ENCODE measurements at regions not wholly inside any gene's neighbourhood (a gene's known extent, or its start where the extent isn't known, plus 50 kb on each side); places are given as distances from the start of the nearest gene placed in this dataset.
"Not testable (repeated sequence)": the region's sequence is repeated elsewhere in the genome, so short reads cannot be mapped to it uniquely, and the experiment has no call there.

DNA sequence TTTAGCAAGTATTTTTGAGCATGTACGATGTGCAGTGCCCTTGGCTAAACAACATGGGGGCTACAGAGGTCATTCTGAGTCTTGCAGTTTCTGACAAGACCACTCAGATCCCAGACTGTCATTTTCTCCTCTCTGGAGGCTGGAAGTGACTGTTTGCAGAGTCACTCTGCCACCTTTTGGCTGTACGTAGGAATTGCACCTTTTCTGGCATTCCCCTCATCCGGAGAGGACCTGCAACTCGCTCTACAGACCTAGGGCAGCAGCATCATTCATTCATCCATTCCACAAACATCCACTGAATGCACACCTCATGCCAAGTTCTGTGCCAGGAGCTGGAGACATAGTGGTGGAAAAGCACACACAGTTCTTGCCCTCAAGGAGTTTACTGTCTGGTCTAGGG, 160.4 kb upstream of the GPR101 start:
- peak; percentile 0 to 1 for DNase-seq

DNA sequence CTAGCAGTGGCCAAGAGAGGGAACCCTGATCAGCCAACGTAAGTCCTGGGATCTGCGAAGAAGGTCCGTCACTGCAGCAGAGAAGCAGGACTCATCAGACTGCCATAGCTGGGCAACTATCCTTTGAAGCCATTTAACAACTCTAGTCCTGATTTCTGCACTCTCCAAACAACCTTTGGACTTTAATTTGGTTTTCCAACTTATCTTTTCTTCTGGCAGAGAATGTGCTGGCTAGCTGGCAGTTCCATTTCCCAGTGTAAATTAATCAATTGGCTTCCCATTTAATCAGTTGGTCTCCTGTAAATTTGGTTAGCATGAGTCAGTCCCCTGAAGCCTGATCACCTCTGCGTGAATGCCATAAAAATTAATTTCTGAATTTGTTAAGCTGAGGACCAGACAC, 153.7 kb upstream of the GPR101 start:
- DNase-seq, result no peak

DNA sequence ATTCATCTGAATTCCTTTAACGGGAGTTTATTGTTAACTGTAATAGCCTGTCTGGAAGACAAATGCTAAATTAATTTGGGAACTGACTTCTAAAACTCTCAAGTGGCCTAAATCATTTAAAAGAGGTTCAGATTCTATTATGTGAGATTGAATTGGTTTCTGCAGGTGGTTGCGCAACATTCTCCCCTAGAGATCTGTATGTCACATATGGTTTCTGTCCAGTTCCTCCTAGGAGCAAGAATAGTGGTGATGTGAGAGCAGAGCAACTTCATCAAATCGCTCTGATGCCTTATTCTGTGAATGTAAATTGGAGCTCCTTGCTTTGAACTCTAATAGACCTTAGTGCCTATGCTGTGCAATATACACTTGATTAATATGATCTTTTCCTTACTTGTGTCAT, 144.6 kb upstream of the GPR101 start:
- DNase-seq, result no peak

DNA sequence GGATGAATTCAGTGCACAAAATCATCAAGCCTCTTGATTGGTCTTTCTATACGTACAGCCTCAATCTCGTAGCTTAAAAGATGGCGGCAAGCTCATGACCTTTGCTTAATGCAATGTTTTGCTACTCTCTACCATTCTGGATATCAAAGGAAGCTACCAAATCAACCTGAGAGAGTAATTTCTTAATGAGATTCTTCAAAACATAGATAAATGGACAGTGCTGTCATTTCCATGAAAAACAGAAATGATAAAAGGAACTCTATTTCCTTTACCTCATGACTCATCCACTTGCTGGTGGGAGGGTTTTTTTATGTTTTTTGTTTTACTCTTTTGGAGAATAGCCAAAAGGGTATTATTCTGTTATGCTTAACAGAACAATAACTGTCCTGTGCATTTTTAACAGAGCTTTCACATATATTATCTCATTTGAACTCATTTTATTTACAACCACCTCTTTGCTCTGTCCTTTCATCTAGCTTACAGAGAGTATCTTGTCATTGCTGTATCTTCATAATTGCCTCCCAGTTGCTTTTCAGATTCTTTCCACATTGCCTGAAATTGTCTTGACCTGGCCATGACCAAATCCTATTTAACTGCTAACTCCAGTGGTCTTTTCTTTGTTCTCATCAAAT, 138.6 kb upstream of the GPR101 start:
- DNase-seq, result no peak

DNA sequence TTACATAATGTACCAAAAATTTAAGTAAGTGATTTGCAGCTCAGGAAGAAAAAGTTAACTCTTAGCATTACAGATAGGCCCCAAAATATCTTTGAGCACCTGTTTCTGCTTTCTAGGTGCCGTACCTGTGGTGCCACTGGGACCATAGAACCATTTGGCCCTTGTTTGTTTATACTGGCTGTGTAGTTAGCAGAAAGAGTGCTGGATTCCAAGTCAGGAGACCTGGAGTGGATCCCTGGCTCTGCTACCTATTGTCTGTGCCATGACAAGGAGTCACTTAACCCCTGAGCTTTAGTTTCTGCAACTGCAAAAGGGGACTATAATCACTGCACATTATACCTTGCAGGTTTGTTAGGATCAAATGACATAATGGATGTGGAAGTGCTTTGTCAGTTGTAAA, 137.8 kb upstream of the GPR101 start:
- DNase-seq, result no peak

DNA sequence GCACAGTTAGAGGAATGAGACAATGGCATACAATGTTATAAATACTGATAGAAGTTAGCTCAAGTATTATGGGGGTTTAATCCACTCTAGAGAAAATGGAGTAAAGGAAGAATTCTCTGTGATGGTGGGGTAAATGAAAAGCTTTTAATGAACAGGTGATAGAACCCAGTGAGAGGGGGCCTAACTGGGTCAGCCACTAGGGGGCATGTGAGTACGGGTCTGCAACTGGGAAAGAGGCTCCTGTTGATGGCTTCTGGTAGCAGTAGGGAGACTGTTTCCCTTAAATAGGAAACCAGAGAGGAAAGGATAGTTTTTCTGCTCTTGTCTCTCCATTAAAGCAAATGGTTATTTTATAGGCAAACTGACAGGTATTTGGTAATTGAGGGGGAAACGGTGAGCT, 132.8 kb upstream of the GPR101 start:
- no peak for DNase-seq

DNA sequence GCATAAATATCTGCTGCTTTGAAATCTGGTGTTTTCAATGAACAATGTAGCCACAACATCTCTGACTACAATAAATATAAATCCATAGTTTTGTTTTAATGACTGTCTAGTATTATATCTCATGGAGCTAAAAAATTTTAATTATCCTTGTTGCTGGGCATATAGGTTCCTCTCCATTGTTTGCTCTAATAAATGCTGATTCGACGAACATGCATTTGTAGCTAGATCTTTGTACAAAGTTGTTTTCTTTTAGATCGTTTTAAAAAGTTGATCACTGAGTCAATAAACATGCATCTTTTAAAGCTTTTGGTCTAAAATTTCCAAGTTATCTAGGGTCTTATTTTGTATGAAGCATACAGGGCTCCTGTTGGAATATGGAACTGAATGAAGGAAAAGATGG, 130.5 kb upstream of the GPR101 start:
- DNase-seq, result no peak

DNA sequence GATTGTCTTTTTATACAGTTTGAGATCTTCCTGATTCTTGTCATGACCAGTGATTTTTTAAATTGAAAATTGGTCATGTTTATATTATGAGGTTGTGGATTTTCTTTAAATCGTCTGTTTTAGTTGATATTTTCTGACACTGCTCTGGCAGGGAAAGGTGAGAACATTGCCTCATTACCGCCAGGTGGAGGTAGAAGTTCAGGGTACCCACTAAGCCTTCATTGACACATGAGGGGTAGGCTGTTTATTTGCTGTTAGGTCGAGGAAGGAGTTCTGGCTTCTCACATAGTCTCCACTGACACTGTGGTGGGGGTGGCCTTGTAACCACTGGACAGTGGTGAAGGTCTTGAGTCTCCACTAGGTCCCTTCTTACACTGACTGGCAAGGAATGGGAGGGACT, 117.6 kb upstream of the GPR101 start:
- DNase-seq, result no peak

DNA sequence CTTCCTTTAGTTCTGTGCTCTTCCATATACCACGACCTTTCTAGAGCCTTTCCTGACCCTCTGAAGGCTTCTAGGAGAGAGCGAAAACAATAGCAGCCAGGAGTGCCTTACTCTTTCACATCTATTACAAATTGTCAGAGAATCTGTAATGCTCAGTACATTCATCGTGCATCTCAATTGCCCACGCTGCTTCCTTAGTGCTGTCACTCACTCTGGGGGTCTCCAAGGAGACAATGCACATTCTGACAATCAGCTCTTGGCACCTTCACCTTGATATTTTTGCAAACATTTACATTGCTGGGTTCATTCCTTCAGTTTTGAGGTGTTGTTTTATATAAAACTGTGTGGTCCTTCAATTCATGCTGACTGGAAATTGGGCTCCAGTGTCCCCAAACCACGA, 110.1 kb upstream of the GPR101 start:
- DNase-seq, result no peak

DNA sequence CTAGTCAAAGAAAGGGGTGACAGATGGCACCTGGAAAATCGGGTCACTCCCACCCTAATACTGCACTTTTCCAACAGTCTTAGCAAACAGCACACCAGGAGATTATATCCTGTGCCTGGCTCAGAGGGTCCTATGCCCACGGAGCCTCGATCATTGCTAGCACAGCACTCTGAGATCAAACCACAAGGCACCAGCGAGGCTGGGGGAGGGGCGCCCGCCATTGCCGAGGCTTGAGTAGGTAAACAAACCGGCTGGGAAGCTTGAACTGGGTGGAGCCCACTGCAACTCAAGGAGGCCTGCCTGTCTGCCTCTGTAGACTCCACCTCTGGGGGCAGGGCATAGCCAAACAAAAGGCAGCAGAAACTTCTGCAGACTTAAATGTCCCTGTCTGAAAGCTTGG, 88.9 kb upstream of the GPR101 start:
- not testable (repeated sequence) for DNase-seq

DNA sequence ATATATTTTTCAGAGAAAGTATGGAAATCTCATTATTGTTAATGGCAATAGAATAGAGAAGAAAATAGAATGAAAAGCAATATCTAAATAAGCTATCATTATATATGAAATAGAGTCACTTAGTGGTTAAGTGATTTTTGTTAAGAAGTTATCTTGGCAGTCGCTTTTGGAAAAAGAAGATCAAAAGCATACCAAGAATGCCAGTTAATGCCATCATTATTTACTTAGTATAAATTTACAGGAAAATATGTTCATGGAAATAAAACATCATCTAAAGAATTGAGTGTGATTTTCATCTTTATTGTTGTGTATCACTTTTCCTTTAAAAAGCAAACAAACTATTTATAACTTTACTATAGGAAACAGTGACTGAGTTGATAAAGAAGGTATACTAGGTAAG, 85.3 kb upstream of the GPR101 start:
- DNase-seq, result no peak

DNA sequence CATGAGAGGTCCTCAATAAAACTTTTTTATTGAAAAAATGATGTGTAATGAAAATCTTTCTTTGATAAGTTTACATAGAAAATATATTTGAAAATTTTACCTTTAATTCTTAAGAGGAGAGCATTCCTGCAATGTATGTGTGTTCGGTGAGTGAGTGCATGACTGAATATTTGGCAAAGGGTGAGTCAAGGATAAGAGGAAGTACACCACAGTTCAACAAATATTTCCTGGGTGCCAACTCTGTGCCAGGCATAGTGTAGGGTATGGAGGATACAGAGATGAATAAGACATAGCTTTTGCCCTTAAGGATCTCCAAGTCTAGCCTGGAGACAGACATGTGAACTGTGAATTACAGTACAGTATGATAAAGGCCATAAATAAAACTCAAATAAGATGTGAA, 84.7 kb upstream of the GPR101 start:
- DNase-seq, result no peak

DNA sequence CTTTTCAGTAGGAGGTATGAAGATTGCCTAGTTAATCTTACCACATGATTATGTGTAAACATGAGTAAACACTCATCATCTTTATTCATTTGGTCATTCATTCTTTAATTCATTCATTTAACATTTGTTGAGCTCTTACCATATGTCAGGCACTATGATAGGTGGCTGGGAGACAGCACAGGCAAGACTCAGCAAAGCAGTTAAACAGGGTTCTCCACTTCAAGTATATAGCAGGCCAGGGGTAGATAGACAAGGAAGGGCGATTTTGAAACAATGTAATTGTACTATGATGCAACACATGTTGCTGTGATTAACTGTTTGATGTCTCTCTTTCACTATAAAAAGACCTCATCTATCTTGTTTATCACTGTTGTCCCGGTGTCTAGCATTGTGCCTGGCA, 84.3 kb upstream of the GPR101 start:
- no peak for DNase-seq

DNA sequence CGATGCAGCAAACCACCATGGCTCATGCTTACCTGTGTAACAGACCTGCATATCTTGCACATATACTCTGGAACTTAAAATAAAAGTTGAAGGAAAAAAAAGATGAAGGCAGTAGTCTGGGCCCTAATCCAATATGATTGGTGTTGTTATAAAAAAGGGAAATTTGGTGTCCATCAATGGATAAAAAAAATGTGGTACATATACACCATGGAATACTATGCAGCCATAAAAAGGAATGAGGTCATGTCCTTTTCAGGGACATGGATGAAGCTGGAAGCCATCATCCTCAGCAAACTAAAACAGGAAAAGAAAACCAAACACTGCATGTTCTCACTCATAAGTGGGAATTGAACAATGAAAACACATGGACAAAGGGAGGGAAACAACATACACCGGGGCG, 74.1 kb upstream of the GPR101 start:
- DNase-seq, result not testable (repeated sequence)

DNA sequence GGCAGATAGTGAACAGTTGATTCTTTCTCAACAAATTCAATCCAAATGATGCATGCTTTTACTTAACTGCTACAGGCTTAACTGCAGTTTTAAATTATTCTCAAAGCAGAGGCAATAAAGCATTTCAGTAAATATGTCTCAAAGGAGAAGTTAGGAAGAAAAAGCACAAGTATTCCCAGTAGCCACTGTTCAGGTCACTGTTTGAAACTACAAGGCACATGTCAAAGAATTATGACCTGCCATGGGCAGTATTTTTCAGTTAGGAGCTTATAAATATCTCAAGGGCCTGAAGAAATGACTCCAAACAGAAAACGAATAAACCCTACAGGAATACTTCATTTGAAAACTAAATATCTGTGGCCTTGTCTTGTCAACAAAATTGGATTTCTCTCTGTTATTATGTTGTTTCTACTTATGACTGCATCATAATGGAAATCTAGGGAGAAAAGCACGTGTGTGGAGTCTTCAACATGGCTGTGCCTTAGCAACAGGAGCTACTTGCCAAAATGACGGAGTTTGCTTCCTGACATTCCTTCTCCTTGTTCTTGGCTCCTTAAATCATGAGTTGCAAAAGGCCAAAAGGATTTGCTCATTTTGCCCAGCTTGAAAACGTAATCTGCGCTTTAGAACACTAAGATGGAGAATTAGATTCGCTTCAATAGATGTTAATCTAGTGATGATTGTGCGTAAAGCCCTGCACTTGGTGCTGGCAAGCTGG, 67.6 kb upstream of the GPR101 start:
- no peak for DNase-seq

Data from stimulated activated CD4-positive, alpha-beta T cell treated with anti-CD3 and anti-CD28 coated beads, Interleukin-4, amount 100 ng/mL, for 4 hours (primary cell).